GM18951 (cell line): ENCODE measurements at regions not wholly inside any gene's neighbourhood (a gene's known extent, or its start where the extent isn't known, plus 50 kb on each side); places are given as distances from the start of the nearest gene placed in this dataset.
"Not testable (repeated sequence)": the region's sequence is repeated elsewhere in the genome, so short reads cannot be mapped to it uniquely, and the experiment has no call there.

ENCODE experiments used
- POLR2A ChIP-seq: IDR thresholded peaks from 4 replicates; pipeline ENCODE4 v1.6.1; 2011; ENCODE audit warnings: mild to moderate bottlenecking; ENCODE audit not compliant: insufficient read length, insufficient read depth; ENCODE audit errors: extremely low read depth
- in situ Hi-C: fragments of 300-500 bp; cut with MboI; formaldehyde crosslinking; loops from one replicate; pipeline ENCODE4 v1.12.0; 2022; ENCODE audit warnings: low sequenced_read_pairs, mixed read lengths, inconsistent platforms; ENCODE audit not compliant: unreplicated experiment

- no peak for TF ChIP-seq POLR2A
- in situ Hi-C loops, result no loop called here
Observed at GRCh38 chr18:14924226-14924625, 176.3 kb downstream of the ANKRD30B start.

GRCh38 chr18:14925281-14925709 lies 177.3 kb downstream of the ANKRD30B start:
- in situ Hi-C loops, result no loop called here
- no peak for TF ChIP-seq POLR2A

GRCh38 chr18:14927701-14928100 lies 179.7 kb downstream of the ANKRD30B start:
- in situ Hi-C loops, result no loop called here
- no peak for TF ChIP-seq POLR2A

GRCh38 chr18:14928396-14928795 lies 180.4 kb downstream of the ANKRD30B start:
- in situ Hi-C loops, result no loop called here
- TF ChIP-seq POLR2A, result no peak

GRCh38 chr18:14930076-14930475 lies 182.1 kb downstream of the ANKRD30B start:
- TF ChIP-seq POLR2A, result no peak
- in situ Hi-C loops, result no loop called here

- in situ Hi-C loops, result no loop called here
Observed at GRCh38 chr18:14930576-14930975, 182.6 kb downstream of the ANKRD30B start.

GRCh38 chr18:14933049-14933851 lies 185.3 kb downstream of the ANKRD30B start:
- in situ Hi-C loops, result no loop called here

More at GRCh38 chr18:14930576-14930975, 182.6 kb downstream of the ANKRD30B start:
- no peak for TF ChIP-seq POLR2A

GRCh38 chr18:14933964-14934363 lies 186.0 kb downstream of the ANKRD30B start:
- no peak for TF ChIP-seq POLR2A
- in situ Hi-C loops, result no loop called here

More at GRCh38 chr18:14933049-14933851, 185.3 kb downstream of the ANKRD30B start:
- TF ChIP-seq POLR2A, result no peak

GRCh38 chr18:14935210-14935609 lies 187.2 kb downstream of the ANKRD30B start:
- no peak for TF ChIP-seq POLR2A

GRCh38 chr18:14936313-14936712 lies 188.3 kb downstream of the ANKRD30B start:
- no peak for TF ChIP-seq POLR2A
- in situ Hi-C loops, result no loop called here

More at GRCh38 chr18:14935210-14935609, 187.2 kb downstream of the ANKRD30B start:
- in situ Hi-C loops, result no loop called here

- in situ Hi-C loops, result no loop called here
- no peak for TF ChIP-seq POLR2A
Observed at GRCh38 chr18:14937271-14937670, 189.3 kb downstream of the ANKRD30B start.

- in situ Hi-C loops, result no loop called here
- no peak for TF ChIP-seq POLR2A
Observed at GRCh38 chr18:14939141-14939540, 191.2 kb downstream of the ANKRD30B start.

GRCh38 chr18:14940106-14940505 lies 192.1 kb downstream of the ANKRD30B start:
- in situ Hi-C loops, result not testable (repeated sequence)

- TF ChIP-seq POLR2A, result no peak
- in situ Hi-C loops, result no loop called here
Observed at GRCh38 chr18:14940735-14941134, 192.8 kb downstream of the ANKRD30B start.
